ENCODE measurements at regions not wholly inside any gene's neighbourhood (a gene's known extent, or its start where the extent isn't known, plus 50 kb on each side); places are given as distances from the start of the nearest gene placed in this dataset.

DNA sequence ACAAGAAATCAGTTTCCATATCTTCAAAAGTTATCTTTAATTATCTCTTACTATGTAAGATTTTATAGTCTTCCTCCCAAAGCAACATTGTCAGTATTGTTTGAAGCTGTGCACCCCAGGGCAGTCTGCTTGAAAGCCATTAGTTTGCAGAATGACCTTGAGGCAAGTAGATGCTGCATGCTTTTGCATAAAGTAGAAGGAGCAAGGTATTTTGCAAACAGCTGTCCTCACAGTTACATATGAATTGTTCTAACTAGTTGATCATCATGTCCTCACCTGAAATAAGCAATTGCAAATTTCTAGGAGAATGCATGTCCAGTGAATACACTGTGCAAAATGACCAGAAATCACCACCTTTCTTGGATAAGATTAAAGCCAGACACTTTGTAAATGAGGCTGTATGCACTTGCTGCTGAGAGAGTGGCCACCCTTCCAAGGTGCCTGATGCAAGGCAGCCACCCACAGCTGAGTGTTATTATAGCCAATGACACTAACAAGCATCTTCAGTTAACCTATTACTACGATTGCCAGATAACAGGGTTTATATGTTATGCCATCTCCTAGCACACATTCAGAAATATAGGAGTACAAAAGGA, 730.0 kb upstream of the TMEM132C start:
- TF ChIP-seq, protein P1, sequence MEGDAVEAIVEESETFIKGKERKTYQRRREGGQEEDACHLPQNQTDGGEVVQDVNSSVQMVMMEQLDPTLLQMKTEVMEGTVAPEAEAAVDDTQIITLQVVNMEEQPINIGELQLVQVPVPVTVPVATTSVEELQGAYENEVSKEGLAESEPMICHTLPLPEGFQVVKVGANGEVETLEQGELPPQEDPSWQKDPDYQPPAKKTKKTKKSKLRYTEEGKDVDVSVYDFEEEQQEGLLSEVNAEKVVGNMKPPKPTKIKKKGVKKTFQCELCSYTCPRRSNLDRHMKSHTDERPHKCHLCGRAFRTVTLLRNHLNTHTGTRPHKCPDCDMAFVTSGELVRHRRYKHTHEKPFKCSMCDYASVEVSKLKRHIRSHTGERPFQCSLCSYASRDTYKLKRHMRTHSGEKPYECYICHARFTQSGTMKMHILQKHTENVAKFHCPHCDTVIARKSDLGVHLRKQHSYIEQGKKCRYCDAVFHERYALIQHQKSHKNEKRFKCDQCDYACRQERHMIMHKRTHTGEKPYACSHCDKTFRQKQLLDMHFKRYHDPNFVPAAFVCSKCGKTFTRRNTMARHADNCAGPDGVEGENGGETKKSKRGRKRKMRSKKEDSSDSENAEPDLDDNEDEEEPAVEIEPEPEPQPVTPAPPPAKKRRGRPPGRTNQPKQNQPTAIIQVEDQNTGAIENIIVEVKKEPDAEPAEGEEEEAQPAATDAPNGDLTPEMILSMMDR (IDR thresholded peaks at IDR 0.05; ENCODE audit: insufficient read depth, low read length) = no peak
- no peak for DNase-seq (ENCODE audit: low read depth)
- no peak overlapping the region for H3K4me3 ChIP-seq (ENCODE audit: low read depth, low read length)

DNA sequence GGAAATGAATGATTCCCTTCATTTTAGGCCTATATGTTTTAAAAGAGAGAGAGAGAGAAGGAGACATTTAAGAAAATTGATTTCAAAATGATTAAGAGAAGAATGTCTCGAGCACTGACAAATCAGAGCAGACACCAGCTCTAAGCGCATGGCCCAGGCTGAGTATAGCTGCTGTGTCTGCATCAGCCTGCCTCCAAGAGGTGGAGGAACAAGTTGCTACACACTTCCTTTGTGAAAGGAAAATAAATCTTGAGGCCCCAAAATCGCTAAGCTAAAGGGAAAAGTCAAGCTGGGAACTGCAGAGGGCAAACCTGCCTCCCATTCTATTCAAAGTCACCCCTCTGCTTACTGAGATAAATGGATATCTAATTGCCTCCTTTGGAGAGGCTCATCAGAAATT, 728.7 kb upstream of the TMEM132C start:
- TF ChIP-seq, protein P1 (IDR thresholded peaks at IDR 0.05; ENCODE audit: insufficient read depth, low read length) = no peak
- no peak for DNase-seq (ENCODE audit: low read depth)
- H3K4me3 ChIP-seq (ENCODE audit: low read depth, low read length) = no peak overlapping the region

GRCh38 chr12:127539226-127539858, 727.6 kb upstream of the TMEM132C start:
- TF ChIP-seq, protein P1 (IDR thresholded peaks at IDR 0.05; ENCODE audit: insufficient read depth, low read length) = no peak
- H3K4me3 ChIP-seq (ENCODE audit: low read depth, low read length) = no peak overlapping the region
- no peak for DNase-seq (ENCODE audit: low read depth)

DNA sequence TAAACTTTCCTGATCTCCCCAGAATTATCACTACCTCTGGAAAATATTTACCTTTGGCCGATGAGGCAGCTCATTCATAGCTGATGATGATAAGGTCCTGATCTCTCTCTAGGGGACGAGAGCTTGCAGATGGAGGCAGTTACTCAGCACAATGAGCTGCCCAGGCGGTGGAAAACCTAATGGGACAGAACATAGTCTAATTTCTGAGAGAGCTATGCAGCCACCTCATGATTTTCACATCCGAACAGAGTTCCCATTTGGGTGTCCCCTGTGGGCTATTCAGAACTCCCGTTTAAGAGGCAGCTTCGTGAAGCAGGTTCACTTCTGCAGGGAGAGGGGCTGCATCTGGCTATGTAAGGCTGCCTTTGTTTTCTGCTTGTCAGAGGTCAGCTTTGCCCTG, 724.6 kb upstream of the TMEM132C start:
- TF ChIP-seq, protein P1 (IDR thresholded peaks at IDR 0.05; ENCODE audit: insufficient read depth, low read length) = no peak

GRCh38 chr12:127542931-127543330, 724.0 kb upstream of the TMEM132C start:
- no peak for DNase-seq (ENCODE audit: low read depth)
- TF ChIP-seq, protein P1 (IDR thresholded peaks at IDR 0.05; ENCODE audit: insufficient read depth, low read length) = no peak
- no peak overlapping the region for H3K4me3 ChIP-seq (ENCODE audit: low read depth, low read length)

More for the DNA sequence above, 724.6 kb upstream of the TMEM132C start:
- DNase-seq (ENCODE audit: low read depth) = no peak
- no peak overlapping the region for H3K4me3 ChIP-seq (ENCODE audit: low read depth, low read length)

DNA sequence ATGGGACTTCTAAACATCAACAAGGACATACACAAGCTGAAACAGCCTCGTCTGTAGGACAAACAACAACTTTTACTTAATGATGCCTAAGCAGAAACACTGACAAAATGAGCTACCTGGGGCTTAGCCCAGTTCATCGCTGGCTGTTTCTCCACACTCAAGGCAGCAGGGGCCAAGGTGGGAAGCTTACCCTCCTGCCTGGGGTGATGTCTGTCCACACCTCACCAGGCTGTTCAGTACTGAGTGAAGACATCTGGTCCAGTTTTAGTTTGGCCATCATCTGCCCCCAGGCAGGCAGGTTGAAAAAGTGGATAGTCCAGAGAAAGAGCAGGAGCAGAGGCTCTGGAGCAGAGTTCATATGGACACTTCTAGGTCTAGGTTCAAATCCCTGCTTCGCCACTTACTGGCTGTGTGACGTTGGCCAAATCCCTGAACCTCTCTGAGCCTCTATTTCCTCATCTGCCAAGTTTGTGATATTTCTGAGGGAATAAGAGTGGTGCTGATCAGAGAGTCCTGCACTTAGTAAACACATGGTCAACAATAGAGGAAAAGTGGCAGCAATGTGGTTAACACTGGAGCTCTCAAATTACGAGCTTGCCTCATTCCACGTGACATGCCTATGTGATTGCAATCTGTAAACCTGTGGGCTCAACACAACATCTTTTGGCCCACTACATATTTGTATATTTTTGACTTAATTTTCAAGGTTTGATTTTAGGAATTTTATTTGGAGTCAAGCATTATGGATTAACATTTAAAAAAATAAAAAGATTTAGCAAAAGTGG, 720.1 kb upstream of the TMEM132C start:
- H3K4me3 ChIP-seq (ENCODE audit: low read depth, low read length) = no peak overlapping the region
- DNase-seq (ENCODE audit: low read depth) = no peak
- TF ChIP-seq, protein P1 (IDR thresholded peaks at IDR 0.05; ENCODE audit: insufficient read depth, low read length) = no peak

All from fibroblast of the aortic adventitia (primary cell).